ENCODE measurements at regions not wholly inside any gene's neighbourhood (a gene's known extent, or its start where the extent isn't known, plus 50 kb on each side); places are given as distances from the start of the nearest gene placed in this dataset.

GRCh38 chr5:174306345-174307030, 261.0 kb downstream of the NSG2 start:
- no peaks in the 10 kb centered on the region for H3K79me2 ChIP-seq (ENCODE audit: insufficient read depth, low read length)
- H3K9ac ChIP-seq (ENCODE audit: low read length): no peak overlapping the region
- ATAC-seq (no peak), DNase-seq (ENCODE audit: low read depth, low spot score) (no peak)
- H3K27me3 ChIP-seq (ENCODE audit: insufficient read depth, low read length): peaks cover 3% of the 10 kb centered on the region
- H3K4me3 ChIP-seq (replicated peaks in 1 of 2; ENCODE audit: low read depth in 1 of 2, low read length in 2 of 2): no peak overlapping the region
- TF ChIP-seq ZNF274 (IDR thresholded peaks at IDR 0.05; ENCODE audit: low read depth, low read length) (no peak), SIN3A (IDR thresholded peaks at IDR 0.05; ENCODE audit: low read depth) (no peak), SRF (IDR thresholded peaks at IDR 0.05; ENCODE audit: low read depth) (no peak), JUND (IDR thresholded peaks at IDR 0.05) (no peak), EZH2 (IDR thresholded peaks at IDR 0.05) (no peak)
- no peaks in the 10 kb centered on the region for H3K9me2 ChIP-seq (ENCODE audit: insufficient read depth)
- no peaks in the 10 kb centered on the region for H3K36me3 ChIP-seq (ENCODE audit: control insufficient read depth in 1 of 2, insufficient read depth in 2 of 2, low read length in 2 of 2)
- H3K4me2 ChIP-seq (ENCODE audit: low read length): no peak overlapping the region
- no peak overlapping the region for H3K27ac ChIP-seq (ENCODE audit: low read depth, low read length)
- no peaks in the 10 kb centered on the region for H3K9me3 ChIP-seq (ENCODE audit: control insufficient read depth in 1 of 2, insufficient read depth in 1 of 2, low read depth in 1 of 2, low read length in 2 of 2)
- intact Hi-C loops (cut with micrococcal nuclease): no loop called here
- BruUV-seq (replicated peaks): no TSS peak
- CTCF ChIA-PET: no interaction called here
- no peaks in the 10 kb centered on the region for H4K20me1 ChIP-seq (ENCODE audit: insufficient read depth)
- POLR2A ChIA-PET: no interaction called here
- no peak overlapping the region for H2AFZ ChIP-seq (ENCODE audit: low read depth, low read length, poor library complexity, severe bottlenecking)
- H3K4me1 ChIP-seq (ENCODE audit: control insufficient read depth in 1 of 2, insufficient read depth in 2 of 2, low read length in 2 of 2): no peaks in the 10 kb centered on the region
- RAD21 ChIA-PET (ENCODE audit: low non-redundant PET in 1 of 2, low total read pairs in 2 of 2, uncharacterized antibody in 2 of 2, unreplicated experiment in 2 of 2): no interaction called here

- no peaks in the 10 kb centered on the region for H3K9me2 ChIP-seq (ENCODE audit: insufficient read depth)
- H3K79me2 ChIP-seq (ENCODE audit: insufficient read depth, low read length): no peaks in the 10 kb centered on the region
- no TSS peak for BruUV-seq (replicated peaks)
- POLR2A ChIA-PET: no interaction called here
- no peak for TF ChIP-seq POLR2A (IDR thresholded peaks at IDR 0.05; ENCODE audit: borderline replicate concordance, extremely low read depth, insufficient read depth, insufficient read length)
- no peak for TF ChIP-seq SRF (IDR thresholded peaks at IDR 0.05; ENCODE audit: low read depth)
- no peak for TF ChIP-seq ATF3 (IDR thresholded peaks at IDR 0.05)
- no peak for TF ChIP-seq CTCF (IDR thresholded peaks at IDR 0.05 in 2 of 3, conservative IDR thresholded peaks at IDR 0.05 in 1 of 3; ENCODE audit: borderline replicate concordance in 1 of 3, insufficient read depth in 1 of 3, low read depth in 2 of 3, low read length in 2 of 3)
- TF ChIP-seq ZBTB33 (IDR thresholded peaks at IDR 0.05; ENCODE audit: extremely low read depth, insufficient replicate concordance, low read length): no peak
- RAD21 ChIA-PET (ENCODE audit: low non-redundant PET in 1 of 2, low total read pairs in 2 of 2, uncharacterized antibody in 2 of 2, unreplicated experiment in 2 of 2): no interaction called here
- ATAC-seq (no peak), DNase-seq (ENCODE audit: low read depth, low spot score) (no peak)
- no peaks in the 10 kb centered on the region for H3K36me3 ChIP-seq (ENCODE audit: control insufficient read depth in 1 of 2, insufficient read depth in 2 of 2, low read length in 2 of 2)
- H2AFZ ChIP-seq (ENCODE audit: low read depth, low read length, poor library complexity, severe bottlenecking): no peak overlapping the region
- CTCF ChIA-PET: no interaction called here
- H3K27me3 ChIP-seq (ENCODE audit: insufficient read depth, low read length): peaks cover 3% of the 10 kb centered on the region; the same call in 1 of the 2 replicates
- H3K9me3 ChIP-seq (ENCODE audit: control insufficient read depth in 1 of 2, insufficient read depth in 1 of 2, low read depth in 1 of 2, low read length in 2 of 2): no peaks in the 10 kb centered on the region
- H3K4me2 ChIP-seq (ENCODE audit: low read length): no peak overlapping the region
- no peak overlapping the region for H3K9ac ChIP-seq (ENCODE audit: low read length)
- H3K27ac ChIP-seq (ENCODE audit: low read depth, low read length): no peak overlapping the region
- H4K20me1 ChIP-seq (ENCODE audit: insufficient read depth): no peaks in the 10 kb centered on the region
- intact Hi-C loops (cut with micrococcal nuclease): no loop called here
- no peaks in the 10 kb centered on the region for H3K4me1 ChIP-seq (ENCODE audit: control insufficient read depth in 1 of 2, insufficient read depth in 2 of 2, low read length in 2 of 2)
- no peak overlapping the region for H3K4me3 ChIP-seq (replicated peaks in 1 of 2; ENCODE audit: low read depth in 1 of 2, low read length in 2 of 2)
Measured at GRCh38 chr5:174307031-174307408, 261.5 kb downstream of the NSG2 start.

Data from HCT116 (cell line).